K562 (cell line): ENCODE measurements at regions not wholly inside any gene's neighbourhood (a gene's known extent, or its start where the extent isn't known, plus 50 kb on each side); places are given as distances from the start of the nearest gene placed in this dataset.
A peak's percentile ranks its signal among the peaks of the same experiment; 100 is the strongest.

Source experiments
- ATAC-seq: fragments of 200-7000 bp; cut with Tn5 transposase; 3 replicates; pipeline ENCODE4 v1.9.1; 2020; ENCODE audit warnings: moderate library complexity
- BruUV-seq: library from RNA; stranded (reverse); fragments of 400-500 nt; replicated peaks from 2 replicates; lab custom pipeline; 2021; lab: Mats Ljungman, UMichigan
- CTCF ChIA-PET: fragments of 300-600 bp; formaldehyde crosslinking; extraction: SDS; loops from one replicate; lab custom pipeline; 2021; ENCODE audit warnings: low intra/inter-chr PET ratio; lab: Yijun Ruan, JAX
- POLR2A ChIA-PET: fragments of 300-600, 350-650 bp; sonication (Branson Sonifier 250); formaldehyde crosslinking; extraction: SDS; loops from one replicate; lab custom pipeline; 2021; ENCODE audit warnings: antibody characterized with exemption, inconsistent platforms; lab: Yijun Ruan, JAX
- DNase-seq, 4 experiments: peaks; one replicate each; pipeline versions ENCODE4 v3.0.0 to v3.0.0-alpha.2; 2011 to 2018; ENCODE audit warnings: low spot score in 3 of 4, mixed read lengths in 3 of 4; ENCODE audit errors: extremely low read depth in 1 of 4
- FAIRE-seq: peaks from 2 replicates; lab custom pipeline; 2011; peaks lifted over from hg19 to GRCh38; lab: Jason Lieb, UNC
- H2AFZ ChIP-seq: 2 replicates; pipeline ENCODE4 v1.6.0; 2011; ENCODE audit warnings: low read depth, low read length, control low read depth, inconsistent platforms
- H3K27ac ChIP-seq: fragments of 200-600 bp; 3 replicates; pipeline ENCODE4 v1.8.0; 2011; ENCODE audit warnings: low read depth, mild to moderate bottlenecking, control low read depth, inconsistent platforms, low read length, moderate library complexity, mixed read lengths; ENCODE audit errors: extremely low read depth
- H3K27me3 ChIP-seq, 2 experiments: fragments of 300-600 bp in 1 of 2; 2 replicates in 1 of 2; 3 replicates in 1 of 2; pipeline versions ENCODE4 v1.6.0 to v1.8.0; 2011; ENCODE audit warnings: inconsistent platforms in 2 of 2, low read length in 2 of 2, mild to moderate bottlenecking in 1 of 2, mixed read lengths in 1 of 2, moderate library complexity in 1 of 2; ENCODE audit not compliant: control insufficient read depth in 2 of 2, insufficient read depth in 2 of 2
- H3K36me3 ChIP-seq: fragments of 300-600 bp; 3 replicates; pipeline ENCODE4 v1.8.0; 2011; ENCODE audit warnings: mild to moderate bottlenecking, low read length, inconsistent platforms; ENCODE audit not compliant: control insufficient read depth, insufficient read depth
- H3K4me1 ChIP-seq, 2 experiments: fragments of 200-600 bp in 1 of 2; replicated peaks in 1 of 2; 2 replicates in 1 of 2; 3 replicates in 1 of 2; pipeline versions ENCODE4 v1.5.1 to v1.8.0; 2011; ENCODE audit warnings: inconsistent platforms in 2 of 2, low read length in 2 of 2, mild to moderate bottlenecking in 1 of 2, mixed read lengths in 1 of 2, moderate library complexity in 1 of 2; ENCODE audit not compliant: control insufficient read depth in 2 of 2, insufficient read depth in 2 of 2
- H3K4me2 ChIP-seq: 2 replicates; pipeline ENCODE4 v1.6.1; 2011; ENCODE audit warnings: low read length, control low read depth, inconsistent platforms, mixed read lengths; ENCODE audit not compliant: insufficient read depth
- H3K4me3 ChIP-seq: fragments of 200-600 bp; sonication (generic), shearing (Covaris generic); 2 replicates; pipeline ENCODE4 v1.5.1; 2016; ENCODE audit warnings: control low read depth, inconsistent platforms
- H3K79me2 ChIP-seq: fragments of 200-600 bp; 3 replicates; pipeline ENCODE4 v1.8.0; 2011; ENCODE audit warnings: low read length, inconsistent platforms; ENCODE audit not compliant: control insufficient read depth, insufficient read depth
- H3K9ac ChIP-seq, 2 experiments: 2 replicates each; pipeline versions ENCODE4 v1.6.0 to v1.6.1; 2011; ENCODE audit warnings: low read depth in 2 of 2, low read length in 2 of 2, control low read depth in 1 of 2, inconsistent platforms in 1 of 2, mild to moderate bottlenecking in 1 of 2, mixed read lengths in 1 of 2; ENCODE audit not compliant: insufficient read depth in 1 of 2
- H3K9me1 ChIP-seq: one replicate; pipeline ENCODE4 v1.6.0; 2011; ENCODE audit warnings: inconsistent platforms, mild to moderate bottlenecking, low read length, moderate library complexity; ENCODE audit not compliant: control insufficient read depth, insufficient read depth
- H3K9me3 ChIP-seq: replicated peaks from 2 replicates; pipeline ENCODE4 v1.5.1; 2011; ENCODE audit warnings: low read depth, low read length, inconsistent platforms; ENCODE audit not compliant: control insufficient read depth, insufficient read depth
- H4K20me1 ChIP-seq: replicated peaks from 2 replicates; pipeline ENCODE4 v1.6.1; 2011; ENCODE audit warnings: low read length, inconsistent platforms, mixed read lengths; ENCODE audit not compliant: control insufficient read depth, insufficient read depth
- BRD4 ChIP-seq: fragments of 200-600 bp; sonication (generic); IDR thresholded peaks from 2 replicates; pipeline ENCODE4 v1.6.1; 2017; ENCODE audit warnings: inconsistent platforms
- CBFA2T3 ChIP-seq: fragments of 450-650 bp; IDR thresholded peaks from 2 replicates; pipeline ENCODE4 v1.6.1; 2017
- CREM ChIP-seq: IDR thresholded peaks from 2 replicates; pipeline ENCODE4 v1.6.1; 2014; ENCODE audit warnings: antibody characterized with exemption, low read depth
- ETV6 ChIP-seq, 3 experiments: fragments of 150-350 bp in 1 of 3; sonication (generic) in 1 of 3; formaldehyde crosslinking in 1 of 3; IDR thresholded peaks; 2 replicates each; pipeline versions ENCODE4 v1.6.1 to v1.8.0; 2014 to 2022; ENCODE audit warnings: borderline replicate concordance in 2 of 3, low read depth in 2 of 3, antibody characterized with exemption in 1 of 3, low read length in 1 of 3, mild to moderate bottlenecking in 1 of 3, missing genetic modification reagents in 1 of 3
- FOXA3 ChIP-seq, 2 experiments: fragments of 450-650 bp in 1 of 2; sonication (generic) in 1 of 2; formaldehyde crosslinking; IDR thresholded peaks in 1 of 2; conservative IDR thresholded peaks in 1 of 2; 2 replicates each; pipeline versions ENCODE4 v1.4.0 to v1.8.0; 2020 to 2022; ENCODE audit warnings: mild to moderate bottlenecking in 2 of 2, missing genetic modification reagents in 1 of 2
- FOXM1 ChIP-seq, 2 experiments: fragments of 450-650 bp in 1 of 2; sonication (generic) in 1 of 2; formaldehyde crosslinking in 1 of 2; IDR thresholded peaks; 2 replicates each; pipeline versions ENCODE4 v1.6.1 to v1.9.0; 2017 to 2022; ENCODE audit warnings: low read depth in 2 of 2, mild to moderate bottlenecking in 2 of 2, missing genetic modification reagents in 1 of 2, moderate library complexity in 1 of 2
- MTA2 ChIP-seq: fragments of 450-650 bp; IDR thresholded peaks from 2 replicates; pipeline ENCODE4 v1.6.1; 2016; ENCODE audit warnings: low read depth
- PHB2 ChIP-seq: fragments of 450-650 bp; IDR thresholded peaks from 2 replicates; pipeline ENCODE4 v1.6.1; 2017; ENCODE audit warnings: low read depth
- PRPF4 ChIP-seq: fragments of 200-400 bp; formaldehyde crosslinking; IDR thresholded peaks from one replicate; pipeline ENCODE4 v1.6.1; 2017; ENCODE audit warnings: low read length, low read depth, mild to moderate bottlenecking; ENCODE audit not compliant: insufficient read depth, poor library complexity, severe bottlenecking
- SOX6 ChIP-seq: fragments of 450-650 bp; IDR thresholded peaks from 2 replicates; pipeline ENCODE4 v1.6.1; 2014; ENCODE audit warnings: mild to moderate bottlenecking
- TAL1 ChIP-seq: fragments of 450-650 bp; IDR thresholded peaks from 2 replicates; pipeline ENCODE4 v1.6.1; 2016; ENCODE audit warnings: mild to moderate bottlenecking
- TEAD4 ChIP-seq, 2 experiments: sonication (generic) in 1 of 2; formaldehyde crosslinking in 1 of 2; IDR thresholded peaks; 2 replicates each; pipeline versions ENCODE4 v1.6.1 to v1.8.0; 2012 to 2022; ENCODE audit warnings: borderline replicate concordance in 1 of 2, inconsistent platforms in 1 of 2, low read length in 1 of 2, mild to moderate bottlenecking in 1 of 2, missing genetic modification reagents in 1 of 2
- THRAP3 ChIP-seq: fragments of 450-650 bp; IDR thresholded peaks from 2 replicates; pipeline ENCODE4 v1.6.1; 2016; ENCODE audit warnings: mild to moderate bottlenecking, inconsistent platforms, borderline replicate concordance
- ZC3H11A ChIP-seq: IDR thresholded peaks from 2 replicates; pipeline ENCODE4 v1.6.1; 2012; ENCODE audit warnings: low read depth, low read length, improper control_type of control experiment
- ZNF324 ChIP-seq: fragments of 250-450 bp; sonication (Bioruptor Pico); IDR thresholded peaks from 2 replicates; pipeline ENCODE4 v1.4.0; 2020; ENCODE audit warnings: mild to moderate bottlenecking
- ZNF551 ChIP-seq: fragments of 250-450 bp; sonication (Bioruptor Pico); IDR thresholded peaks from 2 replicates; pipeline ENCODE4 v1.5.0; 2021; ENCODE audit warnings: mild to moderate bottlenecking, moderate library complexity
- ZNF717 ChIP-seq: fragments of 250-450 bp; sonication (Bioruptor Pico); IDR thresholded peaks from 2 replicates; pipeline ENCODE4 v1.5.0; 2021
- WGBS: fragments of 100-300 bp; shearing (Covaris generic); methylation state at CpG from one replicate; pipeline ENCODE4 v1.1.6; 2016; ENCODE audit warnings: low coverage, mixed read lengths; ENCODE audit not compliant: insufficient coverage; ENCODE audit errors: missing lambda C conversion rate; 5-methylcytosine and 5-hydroxymethylcytosine counted together
- in situ Hi-C: fragments of 300-500 bp; cut with MboI; formaldehyde crosslinking; loops from 4 replicates; pipeline ENCODE4 v1.15.0; 2018; ENCODE audit warnings: inconsistent platforms, mixed read lengths
- intact Hi-C: fragments of 100-400 bp; cut with micrococcal nuclease; formaldehyde crosslinking; loops from 2 replicates; pipeline ENCODE4 v1.14.2; 2022
- TF ChIP-seq, protein P1 (sequence below): fragments of 150-350 bp; IDR thresholded peaks from 2 replicates; pipeline ENCODE4 v1.6.1; 2014; ENCODE audit warnings: low read depth, mild to moderate bottlenecking, low read length, borderline replicate concordance
- TF ChIP-seq, protein P2 (sequence below), 3 experiments: fragments of 200-800 bp in 1 of 3; sonication (Bioruptor generic) in 1 of 3; sonication (generic) in 1 of 3; formaldehyde crosslinking in 1 of 3; IDR thresholded peaks; 2 replicates each; pipeline versions ENCODE4 v1.6.1 to v1.8.0; 2016 to 2022; ENCODE audit warnings: mild to moderate bottlenecking in 2 of 3, missing compliant biosample characterization in 2 of 3, missing genetic modification characterization in 2 of 3, missing genetic modification reagents in 1 of 3

DNA sequence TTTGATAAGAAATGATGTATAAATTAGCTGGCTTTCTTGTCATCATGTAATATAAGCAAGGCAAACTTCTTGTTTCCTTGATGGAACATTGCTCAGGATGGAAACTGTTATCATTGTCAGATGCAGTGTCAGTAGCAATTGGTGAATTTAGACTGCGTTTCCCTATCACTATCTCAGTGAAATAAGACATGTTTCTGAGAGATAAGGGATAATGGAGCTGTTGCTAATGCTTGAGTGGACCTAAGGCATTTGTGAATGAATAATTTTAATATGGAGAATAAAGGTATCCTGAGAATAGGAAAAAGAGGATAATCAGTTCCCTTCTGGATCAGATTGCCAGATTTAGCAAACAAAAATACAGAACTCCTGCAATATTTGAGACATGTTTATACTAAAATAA, 160.9 kb downstream of the HLX start:
- intact Hi-C loops, result no loop called here
- in situ Hi-C loops, result no loop called here
- 0% methylated on average over 1 of the region's 1 CpG for WGBS
- no peak for TF ChIP-seq ZNF324 (CRISPR knock-in tag)
- TF ChIP-seq TEAD4 (IDR thresholded peaks at IDR 0.05; ENCODE audit: low read length), result peak; percentile 86
- TF ChIP-seq TEAD4 (CRISPR knock-in tag; IDR thresholded peaks at IDR 0.05; ENCODE audit: borderline replicate concordance), result no peak
- TF ChIP-seq TAL1, result peak; percentile 70
- no peak for TF ChIP-seq FOXA3 (CRISPR knock-in tag; conservative IDR thresholded peaks at IDR 0.05 in 1 of 2, IDR thresholded peaks at IDR 0.05 in 1 of 2)
- TF ChIP-seq ZNF717 (CRISPR knock-in tag), result no peak
- TF ChIP-seq THRAP3, result no peak
- peak; percentile 76 for TF ChIP-seq CBFA2T3
- TF ChIP-seq MTA2, result peak; percentile 46; the same call in 1 of the 2 replicates
- TF ChIP-seq, protein P1, sequence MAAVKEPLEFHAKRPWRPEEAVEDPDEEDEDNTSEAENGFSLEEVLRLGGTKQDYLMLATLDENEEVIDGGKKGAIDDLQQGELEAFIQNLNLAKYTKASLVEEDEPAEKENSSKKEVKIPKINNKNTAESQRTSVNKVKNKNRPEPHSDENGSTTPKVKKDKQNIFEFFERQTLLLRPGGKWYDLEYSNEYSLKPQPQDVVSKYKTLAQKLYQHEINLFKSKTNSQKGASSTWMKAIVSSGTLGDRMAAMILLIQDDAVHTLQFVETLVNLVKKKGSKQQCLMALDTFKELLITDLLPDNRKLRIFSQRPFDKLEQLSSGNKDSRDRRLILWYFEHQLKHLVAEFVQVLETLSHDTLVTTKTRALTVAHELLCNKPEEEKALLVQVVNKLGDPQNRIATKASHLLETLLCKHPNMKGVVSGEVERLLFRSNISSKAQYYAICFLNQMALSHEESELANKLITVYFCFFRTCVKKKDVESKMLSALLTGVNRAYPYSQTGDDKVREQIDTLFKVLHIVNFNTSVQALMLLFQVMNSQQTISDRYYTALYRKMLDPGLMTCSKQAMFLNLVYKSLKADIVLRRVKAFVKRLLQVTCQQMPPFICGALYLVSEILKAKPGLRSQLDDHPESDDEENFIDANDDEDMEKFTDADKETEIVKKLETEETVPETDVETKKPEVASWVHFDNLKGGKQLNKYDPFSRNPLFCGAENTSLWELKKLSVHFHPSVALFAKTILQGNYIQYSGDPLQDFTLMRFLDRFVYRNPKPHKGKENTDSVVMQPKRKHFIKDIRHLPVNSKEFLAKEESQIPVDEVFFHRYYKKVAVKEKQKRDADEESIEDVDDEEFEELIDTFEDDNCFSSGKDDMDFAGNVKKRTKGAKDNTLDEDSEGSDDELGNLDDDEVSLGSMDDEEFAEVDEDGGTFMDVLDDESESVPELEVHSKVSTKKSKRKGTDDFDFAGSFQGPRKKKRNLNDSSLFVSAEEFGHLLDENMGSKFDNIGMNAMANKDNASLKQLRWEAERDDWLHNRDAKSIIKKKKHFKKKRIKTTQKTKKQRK, result no peak
- no peak for TF ChIP-seq PRPF4
- peak; percentile 13; the same call in 1 of the 2 replicates for TF ChIP-seq SOX6
- TF ChIP-seq ZNF551 (CRISPR knock-in tag), result no peak
- TF ChIP-seq, protein P2, sequence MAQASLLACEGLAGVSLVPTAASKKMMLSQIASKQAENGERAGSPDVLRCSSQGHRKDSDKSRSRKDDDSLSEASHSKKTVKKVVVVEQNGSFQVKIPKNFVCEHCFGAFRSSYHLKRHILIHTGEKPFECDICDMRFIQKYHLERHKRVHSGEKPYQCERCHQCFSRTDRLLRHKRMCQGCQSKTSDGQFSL (CRISPR knock-in tag; IDR thresholded peaks at IDR 0.05), result no peak
- TF ChIP-seq, protein P2 (tag; IDR thresholded peaks at IDR 0.05), result no peak
- 0 out of 4 replicates have a peak, but pooled peaks of 1 of the 2 experiments have one; percentile 21 for TF ChIP-seq ETV6 (IDR thresholded peaks at IDR 0.05; ENCODE audit: borderline replicate concordance in 1 of 2, low read depth in 2 of 2, low read length in 1 of 2)
- TF ChIP-seq ETV6 (CRISPR knock-in tag; IDR thresholded peaks at IDR 0.05; ENCODE audit: borderline replicate concordance), result no peak
- TF ChIP-seq BRD4, result no peak
- TF ChIP-seq ZC3H11A, result no peak
- peak; percentile 39; the same call in 1 of the 2 replicates for TF ChIP-seq CREM
- peak; percentile 61; the same call in 1 of the 2 replicates for TF ChIP-seq FOXM1 (IDR thresholded peaks at IDR 0.05; ENCODE audit: low read depth)
- no peak for TF ChIP-seq FOXM1 (CRISPR knock-in tag; IDR thresholded peaks at IDR 0.05; ENCODE audit: low read depth)
- no peak for TF ChIP-seq PHB2

More for the DNA sequence above, 160.9 kb downstream of the HLX start:
- peaks cover 0 to 22% of the 10 kb centered on the region in 2 experiments; a peak in 3 of 5 replicates for H3K4me1 ChIP-seq
- POLR2A ChIA-PET, result no interaction called here
- no peak for FAIRE-seq
- no peak overlapping the region for H3K4me2 ChIP-seq
- H3K9ac ChIP-seq, result no peak overlapping the region
- DNase-seq, result peak in 1 of 4 experiments; percentile 38
- H3K9me3 ChIP-seq, result peaks cover 5% of the 10 kb centered on the region; the same call in 1 of the 2 replicates
- 0 out of 3 replicates have a peak, but pooled peaks have one; percentile 16 for ATAC-seq
- H3K27me3 ChIP-seq, result no peaks in the 10 kb centered on the region
- H2AFZ ChIP-seq, result no peak overlapping the region
- CTCF ChIA-PET, result no interaction called here
- H3K79me2 ChIP-seq, result no peaks in the 10 kb centered on the region
- no peaks in the 10 kb centered on the region for H4K20me1 ChIP-seq
- no peak overlapping the region for H3K4me3 ChIP-seq
- H3K36me3 ChIP-seq, result no peaks in the 10 kb centered on the region
- no TSS peak for BruUV-seq
- H3K9me1 ChIP-seq, result no peaks in the 10 kb centered on the region
- H3K27ac ChIP-seq, result no peak overlapping the region; the same call in 2 of the 3 replicates
